B cell (primary cell): ENCODE measurements at regions not wholly inside any gene's neighbourhood (a gene's known extent, or its start where the extent isn't known, plus 50 kb on each side); places are given as distances from the start of the nearest gene placed in this dataset.

Source experiments
- ATAC-seq: fragments of 200-7000 bp; cut with Tn5 transposase; one replicate; pipeline ENCODE4 v1.10.0; 2021; ENCODE audit warnings: low read depth, mild to moderate bottlenecking, moderate number of reproducible peaks, moderate library complexity
- CTCF ChIA-PET: fragments of 350-600 bp; sonication (Branson Sonifier 250); formaldehyde crosslinking; loops from one replicate; lab custom pipeline; 2021; ENCODE audit warnings: antibody characterized with exemption, inconsistent platforms; lab: Charles Lee
- POLR2A ChIA-PET: fragments of 350-600 bp; sonication (Branson Sonifier 250); formaldehyde crosslinking; loops from one replicate; lab custom pipeline; 2021; ENCODE audit warnings: antibody characterized with exemption; lab: Charles Lee
- DNase-seq: peaks from one replicate; pipeline ENCODE4 v3.0.0; 2013
- H2AFZ ChIP-seq: 2 replicates; pipeline ENCODE4 v1.6.1; 2012; ENCODE audit warnings: mild to moderate bottlenecking, low read depth, low read length; ENCODE audit not compliant: insufficient read depth, poor library complexity, severe bottlenecking
- H3K27ac ChIP-seq, 2 donors: 1 replicate in 1 of 2; 2 replicates in 1 of 2; pipeline ENCODE4 v1.5.1; 2012 to 2013; ENCODE audit warnings: low read length in 2 of 2, mild to moderate bottlenecking in 2 of 2, moderate library complexity in 1 of 2
- H3K27me3 ChIP-seq, 4 experiments: fragments of 200-600 bp in 1 of 4; sonication (generic) in 1 of 4; replicated peaks in 1 of 4; 1 replicate in 2 of 4; 2 replicates in 2 of 4; pipeline versions ENCODE4 v1.6.1 to v1.7.0; 2013 to 2016; ENCODE audit warnings: low read length in 3 of 4, mild to moderate bottlenecking in 2 of 4, mixed read lengths in 1 of 4, moderate library complexity in 1 of 4; ENCODE audit not compliant: insufficient read depth in 4 of 4, control insufficient read depth in 3 of 4; ENCODE audit errors: control extremely low read depth in 1 of 4
- H3K36me3 ChIP-seq, 2 experiments: replicated peaks in 1 of 2; 1 replicate in 1 of 2; 2 replicates in 1 of 2; pipeline versions ENCODE4 v1.6.1 to v1.7.1; 2013; ENCODE audit warnings: low read length in 1 of 2; ENCODE audit not compliant: insufficient read depth in 2 of 2, control insufficient read depth in 1 of 2; ENCODE audit errors: control extremely low read depth in 1 of 2, extremely low read depth in 1 of 2
- H3K4me1 ChIP-seq, 2 donors: fragments of 200-600 bp in 1 of 2; sonication (generic) in 1 of 2; 1 replicate in 1 of 2; 2 replicates in 1 of 2; pipeline versions ENCODE4 v1.5.1 to v1.6.1; 2013 to 2017; ENCODE audit warnings: low read length in 2 of 2; ENCODE audit not compliant: control insufficient read depth in 2 of 2, insufficient read depth in 2 of 2
- H3K4me2 ChIP-seq: replicated peaks from 2 replicates; pipeline ENCODE3; 2012; ENCODE audit warnings: mild to moderate bottlenecking, low read depth, low read length; ENCODE audit not compliant: poor library complexity, severe bottlenecking
- H3K4me3 ChIP-seq, 5 experiments: fragments of 200-600 bp in 1 of 5; sonication (generic) in 1 of 5; 1 replicate in 3 of 5; 2 replicates in 2 of 5; pipeline versions ENCODE4 v1.5.1 to v1.7.0; 2011 to 2016; ENCODE audit warnings: low read length in 4 of 5, mild to moderate bottlenecking in 4 of 5, low read depth in 2 of 5, control low read depth in 1 of 5, moderate library complexity in 1 of 5; ENCODE audit not compliant: insufficient read depth in 1 of 5; ENCODE audit errors: control extremely low read depth in 1 of 5, extremely low read depth in 1 of 5
- H3K79me2 ChIP-seq: fragments of 200-600 bp; sonication (generic); one replicate; pipeline ENCODE4 v1.6.0; 2016; ENCODE audit warnings: low read length; ENCODE audit not compliant: control insufficient read depth, insufficient read depth
- H3K9ac ChIP-seq: fragments of 200-600 bp; sonication (generic); 2 replicates; pipeline ENCODE4 v1.6.1; 2017; ENCODE audit warnings: mild to moderate bottlenecking, low read length, moderate library complexity
- H3K9me3 ChIP-seq, 3 donors: one replicate each; pipeline versions ENCODE4 v1.6.1 to v1.7.1; 2013; ENCODE audit warnings: low read length in 2 of 3; ENCODE audit not compliant: control insufficient read depth in 2 of 3, insufficient read depth in 1 of 3; ENCODE audit errors: control extremely low read depth in 1 of 3
- H4K20me1 ChIP-seq: 2 replicates; pipeline ENCODE4 v1.6.0; 2012; ENCODE audit warnings: mild to moderate bottlenecking, low read length; ENCODE audit not compliant: insufficient read depth, control insufficient read depth, poor library complexity, severe bottlenecking
- H3K27ac Mint-ChIP-seq: one replicate; pipeline ENCODE4 v1.8.0; 2021; ENCODE audit warnings: mixed read lengths
- H3K27me3 Mint-ChIP-seq: one replicate; pipeline ENCODE4 v1.8.0; 2021; ENCODE audit warnings: mixed read lengths
- H3K4me1 Mint-ChIP-seq: one replicate; pipeline ENCODE4 v1.8.0; 2021; ENCODE audit warnings: mixed read lengths
- H3K4me3 Mint-ChIP-seq: one replicate; pipeline ENCODE4 v1.8.0; 2021; ENCODE audit warnings: mixed read lengths
- H3K9me3 Mint-ChIP-seq: one replicate; pipeline ENCODE4 v1.8.0; 2022; ENCODE audit warnings: mixed read lengths; ENCODE audit not compliant: insufficient read depth
- CTCF ChIP-seq: fragments of 200-600 bp; IDR thresholded peaks from one replicate; pipeline ENCODE4 v1.8.0; 2022; ENCODE audit warnings: antibody characterized with exemption, mild to moderate bottlenecking
- EZH2 ChIP-seq: IDR thresholded peaks from 2 replicates; pipeline ENCODE4 v1.6.1; 2012; ENCODE audit warnings: borderline replicate concordance, low read depth, mild to moderate bottlenecking, moderate library complexity, low read length; ENCODE audit not compliant: insufficient read depth, poor library complexity, severe bottlenecking
- WGBS: methylation state at CpG from one replicate; pipeline ENCODE4 v1.1.5; 2013; ENCODE audit warnings: missing lambda C conversion rate; ENCODE audit not compliant: insufficient coverage; 5-methylcytosine and 5-hydroxymethylcytosine counted together
- intact Hi-C: fragments of 100-400 bp; cut with micrococcal nuclease; formaldehyde crosslinking; loops from one replicate; pipeline ENCODE4 v1.10.0; 2022

DNA sequence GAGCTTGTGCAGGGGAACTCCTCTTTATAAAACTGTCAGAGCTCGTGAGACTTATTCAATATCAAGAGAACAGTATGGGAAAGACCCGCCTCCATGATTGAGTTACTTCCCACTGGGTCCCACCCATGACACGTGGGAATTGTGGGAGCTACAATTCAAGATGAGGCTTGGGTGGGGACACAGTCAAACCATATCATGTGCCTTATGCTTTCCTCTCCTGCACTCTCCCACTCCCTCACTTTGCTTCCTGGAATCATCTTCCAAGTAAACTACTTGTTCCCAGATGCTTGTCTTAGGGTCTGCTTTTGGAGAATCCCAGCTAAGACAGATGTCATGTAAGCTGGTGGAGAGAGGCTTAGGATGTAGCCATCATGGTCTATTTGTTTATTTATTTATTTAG, 271.2 kb downstream of the HAPSTR1 start:
- ATAC-seq (no peak), DNase-seq (no peak)
- H3K36me3 ChIP-seq = no peaks in the 10 kb centered on the region
- H3K79me2 ChIP-seq = no peaks in the 10 kb centered on the region
- H3K4me3 Mint-ChIP-seq = no peak overlapping the region
- no peak overlapping the region for H3K27ac Mint-ChIP-seq
- H3K9me3 Mint-ChIP-seq = peaks cover 5% of the 10 kb centered on the region
- no peak for TF ChIP-seq CTCF
- TF ChIP-seq EZH2 = no peak
- no peaks in the 10 kb centered on the region for H4K20me1 ChIP-seq
- H3K9ac ChIP-seq = no peak overlapping the region
- H3K27me3 ChIP-seq = no peaks in the 10 kb centered on the region
- H3K9me3 ChIP-seq = peaks cover 0 to 9% (median 0%) of the 10 kb centered on the region in 3 donors
- no peaks in the 10 kb centered on the region for H3K4me1 Mint-ChIP-seq
- H3K4me2 ChIP-seq = no peak overlapping the region
- H3K4me3 ChIP-seq = no peak overlapping the region
- intact Hi-C loops = no loop called here
- H3K27ac ChIP-seq = no peak overlapping the region
- peaks cover 15% of the 10 kb centered on the region for H3K27me3 Mint-ChIP-seq
- H2AFZ ChIP-seq = no peak overlapping the region
- ChIA-PET POLR2A (no interaction called here), CTCF (no interaction called here)
- no peaks in the 10 kb centered on the region for H3K4me1 ChIP-seq
- 64% methylated on average over 2 of the region's 3 CpGs for WGBS

DNA sequence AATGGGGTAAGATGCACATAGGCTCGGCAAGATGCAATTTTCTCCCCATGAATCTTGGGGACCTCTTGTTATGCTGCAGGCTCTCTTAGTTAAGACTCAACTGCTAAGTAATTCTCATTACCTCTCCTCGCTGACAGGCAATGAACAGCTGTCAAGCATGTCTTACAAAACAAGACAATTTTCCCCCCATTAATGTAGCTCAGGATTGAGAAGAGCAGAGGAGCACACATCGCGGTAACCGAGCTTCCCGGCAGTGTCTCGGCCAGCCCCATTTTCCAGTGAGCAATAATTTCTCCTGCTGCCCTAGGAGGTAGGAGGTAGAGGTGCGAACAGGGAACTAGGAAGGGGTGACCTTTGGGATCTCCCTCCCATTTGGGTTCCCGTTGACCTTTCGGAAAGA, 272.1 kb downstream of the HAPSTR1 start:
- H3K27ac Mint-ChIP-seq = no peak overlapping the region
- WGBS = 90% methylated on average over 7 of the region's 10 CpGs
- Histone ChIP-seq H2AFZ (no peak overlapping the region), H3K4me3 (no peak overlapping the region), H3K36me3 (no peaks in the 10 kb centered on the region), H3K79me2 (no peaks in the 10 kb centered on the region), H3K9ac (no peak overlapping the region), H3K4me1 (no peaks in the 10 kb centered on the region), H3K4me2 (no peak overlapping the region), H3K9me3 (peaks cover 0 to 9% (median 0%) of the 10 kb centered on the region in 3 donors), H3K27ac (no peak overlapping the region), H3K27me3 (no peaks in the 10 kb centered on the region), H4K20me1 (no peaks in the 10 kb centered on the region)
- TF ChIP-seq CTCF (no peak), EZH2 (no peak)
- no peak for ATAC-seq
- H3K4me3 Mint-ChIP-seq = no peak overlapping the region
- intact Hi-C loops = no loop called here
- POLR2A ChIA-PET = no interaction called here
- CTCF ChIA-PET = no interaction called here
- DNase-seq = no peak
- H3K9me3 Mint-ChIP-seq = peaks cover 5% of the 10 kb centered on the region
- peaks cover 15% of the 10 kb centered on the region for H3K27me3 Mint-ChIP-seq
- H3K4me1 Mint-ChIP-seq = no peaks in the 10 kb centered on the region
